Ishikawa (cell line): ENCODE measurements at regions not wholly inside any gene's neighbourhood (a gene's known extent, or its start where the extent isn't known, plus 50 kb on each side); places are given as distances from the start of the nearest gene placed in this dataset.

Experiments used
- CEBPB ChIP-seq: IDR thresholded peaks from 2 replicates; pipeline ENCODE4 v1.6.1; 2012
- CREB1 ChIP-seq: IDR thresholded peaks from 2 replicates; pipeline ENCODE4 v1.6.1; 2012; ENCODE audit warnings: low read depth
- EGR1 ChIP-seq: IDR thresholded peaks from 2 replicates; pipeline ENCODE4 v1.6.1; 2012
- EP300 ChIP-seq: IDR thresholded peaks from 2 replicates; pipeline ENCODE4 v1.6.1; 2012; ENCODE audit warnings: borderline replicate concordance
- FOXM1 ChIP-seq: IDR thresholded peaks from 2 replicates; pipeline ENCODE4 v1.6.1; 2012; ENCODE audit warnings: low read depth, borderline replicate concordance
- MAX ChIP-seq: IDR thresholded peaks from 2 replicates; pipeline ENCODE4 v1.6.1; 2012
- NFIC ChIP-seq: IDR thresholded peaks from 2 replicates; pipeline ENCODE4 v1.6.1; 2012
- RAD21 ChIP-seq: IDR thresholded peaks from 2 replicates; pipeline ENCODE4 v1.6.1; 2012; ENCODE audit warnings: low read depth
- TAF1 ChIP-seq: IDR thresholded peaks from 2 replicates; pipeline ENCODE4 v1.6.1; 2012; ENCODE audit warnings: low read depth, mild to moderate bottlenecking
- TCF12 ChIP-seq: IDR thresholded peaks from 2 replicates; pipeline ENCODE4 v1.6.1; 2012; ENCODE audit warnings: low read depth
- TEAD4 ChIP-seq: IDR thresholded peaks from 2 replicates; pipeline ENCODE4 v1.6.1; 2012
- YY1 ChIP-seq: IDR thresholded peaks from 2 replicates; pipeline ENCODE4 v1.6.1; 2012; ENCODE audit warnings: low read depth
- ZBTB7A ChIP-seq: IDR thresholded peaks from 2 replicates; pipeline ENCODE4 v1.6.1; 2012; ENCODE audit warnings: low read depth
- TF ChIP-seq, protein P1 (sequence below): IDR thresholded peaks from 2 replicates; pipeline ENCODE4 v1.6.1; 2012; ENCODE audit warnings: low read depth, mild to moderate bottlenecking
- TF ChIP-seq, protein P2 (sequence below): IDR thresholded peaks from 2 replicates; pipeline ENCODE4 v1.6.1; 2012

GRCh38 chr16:82366462-82366861, 196.4 kb upstream of the MPHOSPH6 start:
- no peak for TF ChIP-seq MAX
- TF ChIP-seq EGR1: no peak
- no peak for TF ChIP-seq FOXM1
- no peak for TF ChIP-seq TEAD4
- no peak for TF ChIP-seq CEBPB
- TF ChIP-seq, protein P1, sequence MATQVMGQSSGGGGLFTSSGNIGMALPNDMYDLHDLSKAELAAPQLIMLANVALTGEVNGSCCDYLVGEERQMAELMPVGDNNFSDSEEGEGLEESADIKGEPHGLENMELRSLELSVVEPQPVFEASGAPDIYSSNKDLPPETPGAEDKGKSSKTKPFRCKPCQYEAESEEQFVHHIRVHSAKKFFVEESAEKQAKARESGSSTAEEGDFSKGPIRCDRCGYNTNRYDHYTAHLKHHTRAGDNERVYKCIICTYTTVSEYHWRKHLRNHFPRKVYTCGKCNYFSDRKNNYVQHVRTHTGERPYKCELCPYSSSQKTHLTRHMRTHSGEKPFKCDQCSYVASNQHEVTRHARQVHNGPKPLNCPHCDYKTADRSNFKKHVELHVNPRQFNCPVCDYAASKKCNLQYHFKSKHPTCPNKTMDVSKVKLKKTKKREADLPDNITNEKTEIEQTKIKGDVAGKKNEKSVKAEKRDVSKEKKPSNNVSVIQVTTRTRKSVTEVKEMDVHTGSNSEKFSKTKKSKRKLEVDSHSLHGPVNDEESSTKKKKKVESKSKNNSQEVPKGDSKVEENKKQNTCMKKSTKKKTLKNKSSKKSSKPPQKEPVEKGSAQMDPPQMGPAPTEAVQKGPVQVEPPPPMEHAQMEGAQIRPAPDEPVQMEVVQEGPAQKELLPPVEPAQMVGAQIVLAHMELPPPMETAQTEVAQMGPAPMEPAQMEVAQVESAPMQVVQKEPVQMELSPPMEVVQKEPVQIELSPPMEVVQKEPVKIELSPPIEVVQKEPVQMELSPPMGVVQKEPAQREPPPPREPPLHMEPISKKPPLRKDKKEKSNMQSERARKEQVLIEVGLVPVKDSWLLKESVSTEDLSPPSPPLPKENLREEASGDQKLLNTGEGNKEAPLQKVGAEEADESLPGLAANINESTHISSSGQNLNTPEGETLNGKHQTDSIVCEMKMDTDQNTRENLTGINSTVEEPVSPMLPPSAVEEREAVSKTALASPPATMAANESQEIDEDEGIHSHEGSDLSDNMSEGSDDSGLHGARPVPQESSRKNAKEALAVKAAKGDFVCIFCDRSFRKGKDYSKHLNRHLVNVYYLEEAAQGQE: no peak
- no peak for TF ChIP-seq TAF1
- no peak for TF ChIP-seq EP300
- no peak for TF ChIP-seq RAD21
- no peak for TF ChIP-seq NFIC
- TF ChIP-seq ZBTB7A: no peak
- no peak for TF ChIP-seq TCF12
- TF ChIP-seq, protein P2, sequence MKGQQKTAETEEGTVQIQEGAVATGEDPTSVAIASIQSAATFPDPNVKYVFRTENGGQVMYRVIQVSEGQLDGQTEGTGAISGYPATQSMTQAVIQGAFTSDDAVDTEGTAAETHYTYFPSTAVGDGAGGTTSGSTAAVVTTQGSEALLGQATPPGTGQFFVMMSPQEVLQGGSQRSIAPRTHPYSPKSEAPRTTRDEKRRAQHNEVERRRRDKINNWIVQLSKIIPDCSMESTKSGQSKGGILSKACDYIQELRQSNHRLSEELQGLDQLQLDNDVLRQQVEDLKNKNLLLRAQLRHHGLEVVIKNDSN: no peak
- TF ChIP-seq YY1: no peak
- no peak for TF ChIP-seq CREB1

DNA sequence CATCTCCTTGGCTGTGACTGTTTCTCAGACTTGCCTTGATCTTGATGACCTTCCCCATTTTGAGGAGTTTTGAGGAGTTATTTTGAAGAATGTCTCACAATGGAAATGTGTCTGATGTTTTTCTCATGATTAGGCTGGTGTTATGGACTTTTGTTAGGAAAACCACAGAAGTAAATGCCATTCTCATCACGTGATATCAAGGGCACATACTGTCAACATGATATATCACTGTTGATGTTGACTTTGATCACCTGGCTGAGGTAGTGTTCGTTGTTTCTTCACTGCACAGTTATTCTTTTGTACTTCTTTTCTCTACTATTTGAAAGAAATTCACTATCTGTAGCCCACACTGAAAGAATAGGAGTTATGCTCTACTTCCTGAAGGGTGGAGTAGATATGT, 194.7 kb upstream of the MPHOSPH6 start:
- TF ChIP-seq RAD21 (no peak), NFIC (no peak), FOXM1 (no peak), ZBTB7A (no peak), CEBPB (no peak), EGR1 (no peak), CREB1 (no peak), TEAD4 (no peak), YY1 (no peak), MAX (no peak), EP300 (no peak), TAF1 (no peak)
- TF ChIP-seq, protein P1: no peak

DNA sequence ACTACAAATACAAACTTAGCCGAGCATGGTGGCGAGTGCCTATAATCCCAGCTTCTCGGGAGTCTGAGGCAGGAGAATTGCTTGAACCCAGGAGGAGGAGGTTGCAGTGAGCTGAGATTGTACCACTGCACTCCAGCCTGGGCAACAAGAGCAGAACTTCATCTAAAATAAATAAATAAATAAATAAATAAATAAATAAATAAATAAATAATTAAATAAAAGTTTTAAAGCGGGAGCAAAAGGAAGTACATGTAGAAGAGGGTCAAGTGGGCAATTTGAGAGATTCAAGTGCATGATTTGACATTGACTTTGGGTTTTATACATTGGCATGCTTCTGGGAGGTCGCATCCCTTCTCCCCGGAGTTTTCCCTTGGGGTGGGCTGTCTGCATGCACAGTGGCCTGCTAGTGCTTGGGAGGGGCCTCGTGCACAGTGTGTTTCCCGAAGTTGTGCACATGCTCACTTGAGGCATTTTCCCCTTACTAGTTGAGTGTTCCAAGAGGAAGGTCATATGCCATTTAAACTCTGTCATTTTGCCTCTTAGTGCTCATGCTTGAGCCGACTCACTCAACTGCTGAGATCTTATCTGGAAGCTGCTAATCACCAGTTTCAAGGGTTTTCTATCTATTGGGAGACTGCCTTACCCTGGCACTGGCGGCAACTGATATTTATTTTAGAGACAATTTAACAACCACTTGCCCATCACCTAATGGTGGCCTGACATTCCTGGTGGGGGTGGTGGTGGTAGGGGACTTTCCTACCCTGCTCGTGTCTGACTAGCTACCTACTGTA, 193.2 kb upstream of the MPHOSPH6 start:
- TF ChIP-seq, protein P1: no peak
- TF ChIP-seq NFIC (no peak), EGR1 (no peak), RAD21 (no peak), YY1 (no peak), EP300 (no peak), TCF12 (no peak), CEBPB (no peak), MAX (no peak)
- TF ChIP-seq, protein P2: no peak

GRCh38 chr16:82361885-82362284, 191.9 kb upstream of the MPHOSPH6 start:
- TF ChIP-seq FOXM1: no peak
- TF ChIP-seq TAF1: no peak
- TF ChIP-seq ZBTB7A: no peak
- TF ChIP-seq TEAD4: no peak
- TF ChIP-seq, protein P2: no peak
- TF ChIP-seq TCF12: no peak
- TF ChIP-seq CREB1: no peak
- no peak for TF ChIP-seq EP300
- no peak for TF ChIP-seq NFIC
- TF ChIP-seq YY1: no peak
- TF ChIP-seq CEBPB: no peak
